ENCODE measurements at regions not wholly inside any gene's neighbourhood (a gene's known extent, or its start where the extent isn't known, plus 50 kb on each side); places are given as distances from the start of the nearest gene placed in this dataset.

DNA sequence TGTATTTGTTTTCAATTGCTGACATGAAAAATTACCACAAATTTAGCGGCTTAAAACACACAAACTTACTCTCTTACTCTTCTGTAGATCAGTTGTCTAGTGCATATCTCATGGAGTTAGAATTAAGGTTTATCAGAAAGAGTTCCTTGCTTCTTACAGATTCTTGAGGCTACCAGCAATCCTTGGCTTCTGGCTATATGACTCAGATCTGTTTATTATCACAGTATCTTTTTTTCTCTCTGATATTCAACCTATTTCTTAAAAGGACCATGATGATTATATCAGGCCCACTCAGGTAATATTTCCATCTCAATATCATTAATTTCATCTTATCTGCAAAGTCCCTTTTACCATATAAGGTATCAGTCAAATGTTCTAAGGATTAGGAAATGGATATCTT lies 263.5 kb upstream of the BCHE start:
- ChIA-PET POLR2A (ENCODE audit: low non-redundant PET) (no interaction called here), CTCF (no interaction called here)
- no TSS peak for BruUV-seq (replicated peaks)
- Histone ChIP-seq H3K27me3 (replicated peaks; ENCODE audit: insufficient read depth, low read depth, low read length, poor library complexity) (no peaks in the 10 kb centered on the region), H3K36me3 (ENCODE audit: insufficient read depth, low read length, poor library complexity, severe bottlenecking) (no peaks in the 10 kb centered on the region), H3K4me3 (ENCODE audit: low read depth, low read length, poor library complexity, severe bottlenecking) (no peak overlapping the region), H3K27ac (ENCODE audit: low read depth, low read length, poor library complexity, severe bottlenecking) (no peak overlapping the region), H3K4me1 (ENCODE audit: insufficient read depth, low read length, poor library complexity, severe bottlenecking) (no peaks in the 10 kb centered on the region), H3K9me3 (ENCODE audit: low read depth, low read length, poor library complexity, severe bottlenecking) (no peaks in the 10 kb centered on the region)
- intact Hi-C loops (cut with micrococcal nuclease; ENCODE audit: unreplicated experiment), result no loop called here
- DNase-seq (ENCODE audit: low spot score), result no peak
- TF ChIP-seq, protein P1, sequence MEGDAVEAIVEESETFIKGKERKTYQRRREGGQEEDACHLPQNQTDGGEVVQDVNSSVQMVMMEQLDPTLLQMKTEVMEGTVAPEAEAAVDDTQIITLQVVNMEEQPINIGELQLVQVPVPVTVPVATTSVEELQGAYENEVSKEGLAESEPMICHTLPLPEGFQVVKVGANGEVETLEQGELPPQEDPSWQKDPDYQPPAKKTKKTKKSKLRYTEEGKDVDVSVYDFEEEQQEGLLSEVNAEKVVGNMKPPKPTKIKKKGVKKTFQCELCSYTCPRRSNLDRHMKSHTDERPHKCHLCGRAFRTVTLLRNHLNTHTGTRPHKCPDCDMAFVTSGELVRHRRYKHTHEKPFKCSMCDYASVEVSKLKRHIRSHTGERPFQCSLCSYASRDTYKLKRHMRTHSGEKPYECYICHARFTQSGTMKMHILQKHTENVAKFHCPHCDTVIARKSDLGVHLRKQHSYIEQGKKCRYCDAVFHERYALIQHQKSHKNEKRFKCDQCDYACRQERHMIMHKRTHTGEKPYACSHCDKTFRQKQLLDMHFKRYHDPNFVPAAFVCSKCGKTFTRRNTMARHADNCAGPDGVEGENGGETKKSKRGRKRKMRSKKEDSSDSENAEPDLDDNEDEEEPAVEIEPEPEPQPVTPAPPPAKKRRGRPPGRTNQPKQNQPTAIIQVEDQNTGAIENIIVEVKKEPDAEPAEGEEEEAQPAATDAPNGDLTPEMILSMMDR (conservative IDR thresholded peaks at IDR 0.05; ENCODE audit: low read depth, low read length), result no peak
- TF ChIP-seq EZH2 (IDR thresholded peaks at IDR 0.05; ENCODE audit: borderline replicate concordance, low read depth, low read length, poor library complexity, severe bottlenecking), result no peak

DNA sequence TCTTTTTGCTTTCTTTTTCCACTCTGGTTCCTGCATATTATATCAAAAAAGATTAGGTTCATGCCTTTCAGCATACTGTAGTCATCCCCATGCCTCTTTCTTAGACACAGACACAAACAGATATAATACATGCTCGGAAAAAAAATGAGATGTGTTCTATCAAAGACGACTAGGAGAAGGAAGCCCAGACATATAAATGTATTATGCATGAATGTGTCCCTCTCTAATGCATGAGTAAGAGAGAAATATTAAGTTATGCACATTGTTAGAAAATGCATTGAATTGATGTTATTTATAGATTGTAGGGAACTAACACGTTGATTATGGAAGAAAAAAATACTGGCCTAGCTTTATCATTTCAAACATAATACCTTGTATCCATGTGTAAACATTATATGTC lies 252.4 kb upstream of the BCHE start:
- ChIA-PET CTCF (no interaction called here), POLR2A (ENCODE audit: low non-redundant PET) (no interaction called here)
- Histone ChIP-seq H3K9me3 (ENCODE audit: low read depth, low read length, poor library complexity, severe bottlenecking) (no peaks in the 10 kb centered on the region), H3K27me3 (replicated peaks; ENCODE audit: insufficient read depth, low read depth, low read length, poor library complexity) (no peaks in the 10 kb centered on the region), H3K36me3 (ENCODE audit: insufficient read depth, low read length, poor library complexity, severe bottlenecking) (no peaks in the 10 kb centered on the region), H3K27ac (ENCODE audit: low read depth, low read length, poor library complexity, severe bottlenecking) (no peak overlapping the region), H3K4me1 (ENCODE audit: insufficient read depth, low read length, poor library complexity, severe bottlenecking) (no peaks in the 10 kb centered on the region), H3K4me3 (ENCODE audit: low read depth, low read length, poor library complexity, severe bottlenecking) (no peak overlapping the region)
- BruUV-seq (replicated peaks), result no TSS peak
- DNase-seq (ENCODE audit: low spot score), result no peak
- no peak for TF ChIP-seq EZH2 (IDR thresholded peaks at IDR 0.05; ENCODE audit: borderline replicate concordance, low read depth, low read length, poor library complexity, severe bottlenecking)
- TF ChIP-seq, protein P1 (conservative IDR thresholded peaks at IDR 0.05; ENCODE audit: low read depth, low read length), result no peak
- intact Hi-C loops (cut with micrococcal nuclease; ENCODE audit: unreplicated experiment), result no loop called here

DNA sequence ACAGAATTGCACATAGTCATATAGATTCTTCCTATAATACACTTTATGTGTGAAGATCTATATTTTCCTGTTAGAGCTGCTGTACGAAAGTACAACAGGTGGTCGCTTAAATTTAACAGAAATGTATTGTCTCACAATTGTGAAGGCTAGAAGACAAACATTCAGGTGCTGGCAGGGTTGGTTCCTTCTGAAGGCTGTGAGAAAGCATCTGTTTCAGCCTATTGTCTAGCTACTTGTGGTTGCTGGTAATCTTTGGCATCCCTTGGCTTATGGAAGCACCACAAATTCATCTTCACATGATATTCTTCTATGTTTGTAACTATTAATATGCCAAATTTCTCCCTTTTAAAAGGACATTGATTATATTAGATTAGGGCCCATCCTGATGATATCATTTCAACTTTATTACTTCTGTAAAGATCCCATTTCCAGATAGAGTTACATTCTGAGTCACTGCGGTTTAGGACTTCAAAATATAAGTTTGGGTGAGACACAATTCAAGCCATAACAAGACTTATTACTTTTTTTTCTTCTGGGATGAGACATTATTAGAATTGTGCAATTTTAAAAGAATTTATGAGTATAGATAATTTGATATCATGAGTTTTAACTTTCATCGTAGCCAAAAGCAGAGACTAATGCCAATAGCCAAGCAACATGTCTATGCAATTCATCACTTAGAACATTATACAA lies 248.1 kb upstream of the BCHE start:
- Histone ChIP-seq H3K27me3 (replicated peaks; ENCODE audit: insufficient read depth, low read depth, low read length, poor library complexity) (no peaks in the 10 kb centered on the region), H3K36me3 (ENCODE audit: insufficient read depth, low read length, poor library complexity, severe bottlenecking) (no peaks in the 10 kb centered on the region), H3K4me1 (ENCODE audit: insufficient read depth, low read length, poor library complexity, severe bottlenecking) (no peaks in the 10 kb centered on the region), H3K27ac (ENCODE audit: low read depth, low read length, poor library complexity, severe bottlenecking) (no peak overlapping the region), H3K4me3 (ENCODE audit: low read depth, low read length, poor library complexity, severe bottlenecking) (no peak overlapping the region), H3K9me3 (ENCODE audit: low read depth, low read length, poor library complexity, severe bottlenecking) (no peaks in the 10 kb centered on the region)
- TF ChIP-seq, protein P1 (conservative IDR thresholded peaks at IDR 0.05; ENCODE audit: low read depth, low read length), result no peak
- no peak for TF ChIP-seq EZH2 (IDR thresholded peaks at IDR 0.05; ENCODE audit: borderline replicate concordance, low read depth, low read length, poor library complexity, severe bottlenecking)
- BruUV-seq (replicated peaks), result no TSS peak
- ChIA-PET CTCF (no interaction called here), POLR2A (ENCODE audit: low non-redundant PET) (no interaction called here)
- DNase-seq (ENCODE audit: low spot score), result no peak
- intact Hi-C loops (cut with micrococcal nuclease; ENCODE audit: unreplicated experiment), result no loop called here

All from A673 (cell line).